ENCODE measurements at regions not wholly inside any gene's neighbourhood (a gene's known extent, or its start where the extent isn't known, plus 50 kb on each side); places are given as distances from the start of the nearest gene placed in this dataset.
A peak's percentile ranks its signal among the peaks of the same experiment; 100 is the strongest.

- Mint-ChIP-seq H3K4me1 (peaks cover 15% of the 10 kb centered on the region), H3K27me3 (ENCODE audit: low read depth) (no peaks in the 10 kb centered on the region), H3K27ac (peak overlapping the region; percentile 50), H3K4me3 (no peak overlapping the region), H3K36me3 (peaks cover 68% of the 10 kb centered on the region), H3K9me3 (peaks cover 10% of the 10 kb centered on the region)
- no peak for DNase-seq (ENCODE audit: low spot score in 2 of 2, unreplicated experiment in 2 of 2)
- no peak for TF ChIP-seq CTCF (IDR thresholded peaks at IDR 0.05; ENCODE audit: unreplicated experiment)
Observed at GRCh38 chr22:25482868-25483639, 81.4 kb upstream of the GRK3 start.

- TF ChIP-seq CTCF (IDR thresholded peaks at IDR 0.05; ENCODE audit: unreplicated experiment) = no peak
- Mint-ChIP-seq H3K27ac (no peak overlapping the region), H3K4me1 (peaks cover 19% of the 10 kb centered on the region), H3K27me3 (ENCODE audit: low read depth) (no peaks in the 10 kb centered on the region), H3K9me3 (peaks cover 10% of the 10 kb centered on the region), H3K36me3 (peaks cover 70% of the 10 kb centered on the region), H3K4me3 (no peak overlapping the region)
- no peak for DNase-seq (ENCODE audit: low spot score in 2 of 2, unreplicated experiment in 2 of 2)
Observed at GRCh38 chr22:25483931-25484330, 80.5 kb upstream of the GRK3 start.

- Mint-ChIP-seq H3K27me3 (ENCODE audit: low read depth) (no peaks in the 10 kb centered on the region), H3K9me3 (peaks cover 10% of the 10 kb centered on the region), H3K4me1 (peaks cover 19% of the 10 kb centered on the region), H3K27ac (no peak overlapping the region), H3K36me3 (peaks cover 71% of the 10 kb centered on the region), H3K4me3 (no peak overlapping the region)
- no peak for DNase-seq (ENCODE audit: low spot score in 2 of 2, unreplicated experiment in 2 of 2)
- TF ChIP-seq CTCF (IDR thresholded peaks at IDR 0.05; ENCODE audit: unreplicated experiment) = no peak
Observed at GRCh38 chr22:25484521-25485315, 79.8 kb upstream of the GRK3 start.

- no peak overlapping the region for H3K27ac Mint-ChIP-seq
- no peak overlapping the region for H3K4me3 Mint-ChIP-seq
- no peaks in the 10 kb centered on the region for H3K27me3 Mint-ChIP-seq (ENCODE audit: low read depth)
- peaks cover 75% of the 10 kb centered on the region for H3K36me3 Mint-ChIP-seq
- H3K9me3 Mint-ChIP-seq = peaks cover 10% of the 10 kb centered on the region
- no peak for DNase-seq (ENCODE audit: low spot score in 2 of 2, unreplicated experiment in 2 of 2)
- TF ChIP-seq CTCF (IDR thresholded peaks at IDR 0.05; ENCODE audit: unreplicated experiment) = no peak
- peaks cover 19% of the 10 kb centered on the region for H3K4me1 Mint-ChIP-seq
Observed at GRCh38 chr22:25485626-25486545, 78.6 kb upstream of the GRK3 start.

GRCh38 chr22:25487508-25487907 lies 77.0 kb upstream of the GRK3 start:
- Mint-ChIP-seq H3K27ac (no peak overlapping the region), H3K4me1 (peaks cover 16% of the 10 kb centered on the region), H3K36me3 (peaks cover 66% of the 10 kb centered on the region), H3K4me3 (no peak overlapping the region), H3K9me3 (peaks cover 5% of the 10 kb centered on the region), H3K27me3 (ENCODE audit: low read depth) (no peaks in the 10 kb centered on the region)
- no peak for DNase-seq (ENCODE audit: low spot score in 2 of 2, unreplicated experiment in 2 of 2)
- TF ChIP-seq CTCF (IDR thresholded peaks at IDR 0.05; ENCODE audit: unreplicated experiment) = no peak
